ENCODE measurements at regions not wholly inside any gene's neighbourhood (a gene's known extent, or its start where the extent isn't known, plus 50 kb on each side); places are given as distances from the start of the nearest gene placed in this dataset.
"Not testable (repeated sequence)": the region's sequence is repeated elsewhere in the genome, so short reads cannot be mapped to it uniquely, and the experiment has no call there.

GRCh38 chrX:43278440-43278839 lies 377.7 kb upstream of the MAOA start:
- TF ChIP-seq ISL1 (CRISPR knock-in tag; IDR thresholded peaks at IDR 0.05) (no peak), ZC3H10 (CRISPR knock-in tag; IDR thresholded peaks at IDR 0.05) (no peak), POU6F1 (CRISPR knock-in tag; IDR thresholded peaks at IDR 0.05; ENCODE audit: borderline replicate concordance, low read depth) (no peak), TCF4 (CRISPR knock-in tag; IDR thresholded peaks at IDR 0.05; ENCODE audit: borderline replicate concordance) (no peak), BACH2 (CRISPR knock-in tag; IDR thresholded peaks at IDR 0.05; ENCODE audit: borderline replicate concordance) (no peak), GLIS3 (CRISPR knock-in tag; IDR thresholded peaks at IDR 0.05) (no peak), CSDC2 (CRISPR knock-in tag; IDR thresholded peaks at IDR 0.05) (no peak), ZNF8 (CRISPR knock-in tag; IDR thresholded peaks at IDR 0.05) (no peak), PATZ1 (CRISPR knock-in tag; IDR thresholded peaks at IDR 0.05; ENCODE audit: borderline replicate concordance) (no peak), RARB (CRISPR knock-in tag; IDR thresholded peaks at IDR 0.05) (no peak), OSR1 (CRISPR knock-in tag; IDR thresholded peaks at IDR 0.05) (no peak), TOX (CRISPR knock-in tag; IDR thresholded peaks at IDR 0.05; ENCODE audit: borderline replicate concordance) (no peak), ZFP3 (CRISPR knock-in tag; IDR thresholded peaks at IDR 0.05) (no peak), ZNF70 (CRISPR knock-in tag; IDR thresholded peaks at IDR 0.05) (no peak), ARNTL (CRISPR knock-in tag; IDR thresholded peaks at IDR 0.05; ENCODE audit: borderline replicate concordance, low read depth) (no peak), CSRNP3 (CRISPR knock-in tag; IDR thresholded peaks at IDR 0.05) (no peak), ZNF565 (CRISPR knock-in tag; conservative IDR thresholded peaks at IDR 0.05; ENCODE audit: low read depth) (no peak), PPARA (CRISPR knock-in tag; IDR thresholded peaks at IDR 0.05; ENCODE audit: borderline replicate concordance) (no peak)
- ATAC-seq, result no peak

- no peak for ATAC-seq
- TF ChIP-seq GLIS3 (CRISPR knock-in tag; IDR thresholded peaks at IDR 0.05) (no peak), PPARA (CRISPR knock-in tag; IDR thresholded peaks at IDR 0.05; ENCODE audit: borderline replicate concordance) (no peak), CREB5 (CRISPR knock-in tag; IDR thresholded peaks at IDR 0.05; ENCODE audit: low read depth) (no peak)
These were observed 376.7 kb upstream of the MAOA start for GRCh38 chrX:43279341-43279808.

GRCh38 chrX:43283187-43283586 lies 372.9 kb upstream of the MAOA start:
- ATAC-seq, result no peak
- TF ChIP-seq CREB5 (CRISPR knock-in tag; IDR thresholded peaks at IDR 0.05; ENCODE audit: low read depth), result no peak
- TF ChIP-seq GLIS3 (CRISPR knock-in tag; IDR thresholded peaks at IDR 0.05), result no peak
- TF ChIP-seq BACH2 (CRISPR knock-in tag; IDR thresholded peaks at IDR 0.05; ENCODE audit: borderline replicate concordance), result no peak
- no peak for TF ChIP-seq CSDC2 (CRISPR knock-in tag; IDR thresholded peaks at IDR 0.05)
- no peak for TF ChIP-seq CSRNP3 (CRISPR knock-in tag; IDR thresholded peaks at IDR 0.05)
- TF ChIP-seq ESRRG (CRISPR knock-in tag; IDR thresholded peaks at IDR 0.05), result no peak
- no peak for TF ChIP-seq ZC3H10 (CRISPR knock-in tag; IDR thresholded peaks at IDR 0.05)
- no peak for TF ChIP-seq TSHZ2 (CRISPR knock-in tag; IDR thresholded peaks at IDR 0.05)
- TF ChIP-seq ARNTL (CRISPR knock-in tag; IDR thresholded peaks at IDR 0.05; ENCODE audit: borderline replicate concordance, low read depth), result no peak
- no peak for TF ChIP-seq PPARA (CRISPR knock-in tag; IDR thresholded peaks at IDR 0.05; ENCODE audit: borderline replicate concordance)

GRCh38 chrX:43311625-43312024 lies 344.5 kb upstream of the MAOA start:
- ATAC-seq, result not testable (repeated sequence)
